ENCODE measurements at regions not wholly inside any gene's neighbourhood (a gene's known extent, or its start where the extent isn't known, plus 50 kb on each side); places are given as distances from the start of the nearest gene placed in this dataset.
A peak's percentile ranks its signal among the peaks of the same experiment; 100 is the strongest.

GRCh38 chr7:153445641-153446040, 606.6 kb upstream of the DPP6 start:
- Histone ChIP-seq H3K4me1 (ENCODE audit: insufficient read depth, low read length) (no peaks in the 10 kb centered on the region), H3K27me3 (ENCODE audit: insufficient read depth, low read length) (no peaks in the 10 kb centered on the region), H2AFZ (ENCODE audit: low read length) (no peak overlapping the region), H4K20me1 (ENCODE audit: insufficient read depth, low read length) (no peaks in the 10 kb centered on the region), H3K79me2 (ENCODE audit: insufficient read depth, low read length) (no peaks in the 10 kb centered on the region), H3K4me2 (ENCODE audit: insufficient read depth, low read length) (no peak overlapping the region), H3K4me3 (ENCODE audit: insufficient read depth, low read length) (no peak overlapping the region), H3K9me3 (ENCODE audit: low read depth, low read length) (peaks cover 1% of the 10 kb centered on the region), H3K36me3 (ENCODE audit: insufficient read depth, low read length) (no peaks in the 10 kb centered on the region), H3K27ac (ENCODE audit: low read depth, low read length) (no peak overlapping the region)
- TF ChIP-seq, protein P1, sequence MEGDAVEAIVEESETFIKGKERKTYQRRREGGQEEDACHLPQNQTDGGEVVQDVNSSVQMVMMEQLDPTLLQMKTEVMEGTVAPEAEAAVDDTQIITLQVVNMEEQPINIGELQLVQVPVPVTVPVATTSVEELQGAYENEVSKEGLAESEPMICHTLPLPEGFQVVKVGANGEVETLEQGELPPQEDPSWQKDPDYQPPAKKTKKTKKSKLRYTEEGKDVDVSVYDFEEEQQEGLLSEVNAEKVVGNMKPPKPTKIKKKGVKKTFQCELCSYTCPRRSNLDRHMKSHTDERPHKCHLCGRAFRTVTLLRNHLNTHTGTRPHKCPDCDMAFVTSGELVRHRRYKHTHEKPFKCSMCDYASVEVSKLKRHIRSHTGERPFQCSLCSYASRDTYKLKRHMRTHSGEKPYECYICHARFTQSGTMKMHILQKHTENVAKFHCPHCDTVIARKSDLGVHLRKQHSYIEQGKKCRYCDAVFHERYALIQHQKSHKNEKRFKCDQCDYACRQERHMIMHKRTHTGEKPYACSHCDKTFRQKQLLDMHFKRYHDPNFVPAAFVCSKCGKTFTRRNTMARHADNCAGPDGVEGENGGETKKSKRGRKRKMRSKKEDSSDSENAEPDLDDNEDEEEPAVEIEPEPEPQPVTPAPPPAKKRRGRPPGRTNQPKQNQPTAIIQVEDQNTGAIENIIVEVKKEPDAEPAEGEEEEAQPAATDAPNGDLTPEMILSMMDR (IDR thresholded peaks at IDR 0.05; ENCODE audit: extremely low read depth, low read depth, low read length) = no peak
- no peak for DNase-seq (ENCODE audit: insufficient read length, low spot score, missing footprints)

- DNase-seq (ENCODE audit: insufficient read length, low spot score, missing footprints) = peak; percentile 62
- Histone ChIP-seq H4K20me1 (ENCODE audit: insufficient read depth, low read length) (no peaks in the 10 kb centered on the region), H3K4me1 (ENCODE audit: insufficient read depth, low read length) (no peaks in the 10 kb centered on the region), H3K27ac (ENCODE audit: low read depth, low read length) (no peak overlapping the region), H3K27me3 (ENCODE audit: insufficient read depth, low read length) (no peaks in the 10 kb centered on the region), H3K36me3 (ENCODE audit: insufficient read depth, low read length) (no peaks in the 10 kb centered on the region), H3K9me3 (ENCODE audit: low read depth, low read length) (peaks cover 1% of the 10 kb centered on the region), H3K79me2 (ENCODE audit: insufficient read depth, low read length) (no peaks in the 10 kb centered on the region), H2AFZ (ENCODE audit: low read length) (no peak overlapping the region), H3K4me2 (ENCODE audit: insufficient read depth, low read length) (no peak overlapping the region), H3K4me3 (ENCODE audit: insufficient read depth, low read length) (no peak overlapping the region)
- TF ChIP-seq, protein P1 (IDR thresholded peaks at IDR 0.05; ENCODE audit: extremely low read depth, low read depth, low read length) = no peak
These were observed 605.7 kb upstream of the DPP6 start for GRCh38 chr7:153446490-153446889.

DNA sequence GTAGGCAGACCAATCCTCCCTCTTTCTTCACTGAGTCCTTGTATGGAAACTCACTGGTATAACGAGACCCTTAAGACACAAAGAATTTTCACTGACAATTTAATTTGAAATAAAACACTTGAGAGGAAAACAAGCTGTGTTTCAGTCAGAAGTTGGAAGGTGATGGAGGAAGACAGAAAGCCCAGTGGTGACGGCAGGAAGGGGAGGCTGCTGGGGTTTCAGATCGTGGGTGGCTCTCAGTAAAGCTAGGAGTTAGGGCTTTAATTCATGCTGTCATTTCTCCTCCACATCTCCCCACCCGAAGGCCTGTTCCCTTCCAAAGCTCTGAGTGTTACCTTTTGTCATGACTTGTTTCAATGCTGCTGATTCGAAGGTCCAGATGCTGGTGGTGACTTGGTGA, 605.2 kb upstream of the DPP6 start:
- H3K79me2 ChIP-seq (ENCODE audit: insufficient read depth, low read length) = no peaks in the 10 kb centered on the region
- TF ChIP-seq, protein P1 (IDR thresholded peaks at IDR 0.05; ENCODE audit: extremely low read depth, low read depth, low read length) = no peak
- H3K4me3 ChIP-seq (ENCODE audit: insufficient read depth, low read length) = no peak overlapping the region

GRCh38 chr7:153452661-153453060, 599.5 kb upstream of the DPP6 start:
- Histone ChIP-seq H4K20me1 (ENCODE audit: insufficient read depth, low read length) (no peaks in the 10 kb centered on the region), H3K27ac (ENCODE audit: low read depth, low read length) (no peak overlapping the region), H3K9me3 (ENCODE audit: low read depth, low read length) (no peaks in the 10 kb centered on the region), H3K27me3 (ENCODE audit: insufficient read depth, low read length) (no peaks in the 10 kb centered on the region), H3K36me3 (ENCODE audit: insufficient read depth, low read length) (no peaks in the 10 kb centered on the region), H3K79me2 (ENCODE audit: insufficient read depth, low read length) (no peaks in the 10 kb centered on the region), H3K4me3 (ENCODE audit: insufficient read depth, low read length) (no peak overlapping the region), H2AFZ (ENCODE audit: low read length) (no peak overlapping the region), H3K4me1 (ENCODE audit: insufficient read depth, low read length) (no peaks in the 10 kb centered on the region), H3K4me2 (ENCODE audit: insufficient read depth, low read length) (no peak overlapping the region)
- DNase-seq (ENCODE audit: insufficient read length, low spot score, missing footprints) = no peak
- TF ChIP-seq, protein P1 (IDR thresholded peaks at IDR 0.05; ENCODE audit: extremely low read depth, low read depth, low read length) = no peak

More for the DNA sequence above, 605.2 kb upstream of the DPP6 start:
- Histone ChIP-seq H3K4me2 (ENCODE audit: insufficient read depth, low read length) (no peak overlapping the region), H3K9me3 (ENCODE audit: low read depth, low read length) (peaks cover 1% of the 10 kb centered on the region), H3K27ac (ENCODE audit: low read depth, low read length) (no peak overlapping the region), H3K4me1 (ENCODE audit: insufficient read depth, low read length) (no peaks in the 10 kb centered on the region), H3K27me3 (ENCODE audit: insufficient read depth, low read length) (no peaks in the 10 kb centered on the region), H3K36me3 (ENCODE audit: insufficient read depth, low read length) (no peaks in the 10 kb centered on the region), H4K20me1 (ENCODE audit: insufficient read depth, low read length) (no peaks in the 10 kb centered on the region), H2AFZ (ENCODE audit: low read length) (no peak overlapping the region)
- DNase-seq (ENCODE audit: insufficient read length, low spot score, missing footprints) = no peak

Measured in osteoblast (primary cell).